ENCODE measurements at regions not wholly inside any gene's neighbourhood (a gene's known extent, or its start where the extent isn't known, plus 50 kb on each side); places are given as distances from the start of the nearest gene placed in this dataset.

GRCh38 chr3:67127254-67127653 lies 129.1 kb downstream of the KBTBD8 start:
- no TSS peak for BruUV-seq (replicated peaks)
- no peaks in the 10 kb centered on the region for H3K4me1 Mint-ChIP-seq (ENCODE audit: insufficient read depth, unreplicated experiment)
- H3K27ac Mint-ChIP-seq (ENCODE audit: low read depth, unreplicated experiment): no peak overlapping the region
- ChIA-PET CTCF (interaction anchor here (0.9 to 3.0 kb wide), 2 partner anchors 14 to 17 kb away, joined by 6 to 14 read pairs; no protein-coding TSS in a partner anchor), POLR2A (no interaction called here)
- intact Hi-C loops (cut with micrococcal nuclease): no loop called here
- no peak for TF ChIP-seq CTCF (IDR thresholded peaks at IDR 0.05; ENCODE audit: unreplicated experiment)
- no peak overlapping the region for H3K4me3 Mint-ChIP-seq (ENCODE audit: unreplicated experiment)
- H3K9me3 Mint-ChIP-seq (ENCODE audit: unreplicated experiment): no peaks in the 10 kb centered on the region
- no peak for DNase-seq (ENCODE audit: unreplicated experiment)
- H3K36me3 Mint-ChIP-seq (ENCODE audit: insufficient read depth, unreplicated experiment): no peaks in the 10 kb centered on the region
- H3K27me3 Mint-ChIP-seq (ENCODE audit: insufficient read depth, unreplicated experiment): no peaks in the 10 kb centered on the region

- Mint-ChIP-seq H3K36me3 (ENCODE audit: insufficient read depth, unreplicated experiment) (no peaks in the 10 kb centered on the region), H3K4me3 (ENCODE audit: unreplicated experiment) (no peak overlapping the region), H3K27me3 (ENCODE audit: insufficient read depth, unreplicated experiment) (no peaks in the 10 kb centered on the region), H3K9me3 (ENCODE audit: unreplicated experiment) (peaks cover 16% of the 10 kb centered on the region), H3K4me1 (ENCODE audit: insufficient read depth, unreplicated experiment) (no peaks in the 10 kb centered on the region), H3K27ac (ENCODE audit: low read depth, unreplicated experiment) (no peak overlapping the region)
- POLR2A ChIA-PET: no interaction called here
- no TSS peak for BruUV-seq (replicated peaks)
- intact Hi-C loops (cut with micrococcal nuclease): no loop called here
- TF ChIP-seq CTCF (IDR thresholded peaks at IDR 0.05; ENCODE audit: unreplicated experiment): no peak
- DNase-seq (ENCODE audit: unreplicated experiment): no peak
- CTCF ChIA-PET: interaction anchor here (0.6 kb wide), 1 partner anchor 1187 kb away, joined by 3 read pairs; no protein-coding TSS in a partner anchor
These were observed 144.3 kb downstream of the KBTBD8 start for GRCh38 chr3:67142432-67142831.

- CTCF ChIA-PET: no interaction called here
- BruUV-seq (replicated peaks): no TSS peak
- intact Hi-C loops (cut with micrococcal nuclease): no loop called here
These were observed 147.6 kb downstream of the KBTBD8 start for GRCh38 chr3:67145738-67146137.

GRCh38 chr3:67154429-67154828 lies 156.3 kb downstream of the KBTBD8 start:
- no peak overlapping the region for H3K4me3 Mint-ChIP-seq (ENCODE audit: unreplicated experiment)
- CTCF ChIA-PET: no interaction called here
- no TSS peak for BruUV-seq (replicated peaks)
- POLR2A ChIA-PET: no interaction called here
- H3K27ac Mint-ChIP-seq (ENCODE audit: low read depth, unreplicated experiment): no peak overlapping the region
- H3K4me1 Mint-ChIP-seq (ENCODE audit: insufficient read depth, unreplicated experiment): no peaks in the 10 kb centered on the region
- no peak for TF ChIP-seq CTCF (IDR thresholded peaks at IDR 0.05; ENCODE audit: unreplicated experiment)
- no peaks in the 10 kb centered on the region for H3K36me3 Mint-ChIP-seq (ENCODE audit: insufficient read depth, unreplicated experiment)
- peaks cover 18% of the 10 kb centered on the region for H3K9me3 Mint-ChIP-seq (ENCODE audit: unreplicated experiment)
- H3K27me3 Mint-ChIP-seq (ENCODE audit: insufficient read depth, unreplicated experiment): no peaks in the 10 kb centered on the region
- intact Hi-C loops (cut with micrococcal nuclease): no loop called here
- DNase-seq (ENCODE audit: unreplicated experiment): no peak

More at GRCh38 chr3:67145738-67146137, 147.6 kb downstream of the KBTBD8 start:
- H3K36me3 Mint-ChIP-seq (ENCODE audit: insufficient read depth, unreplicated experiment): no peaks in the 10 kb centered on the region
- H3K27ac Mint-ChIP-seq (ENCODE audit: low read depth, unreplicated experiment): no peak overlapping the region
- DNase-seq (ENCODE audit: unreplicated experiment): no peak
- no peak for TF ChIP-seq CTCF (IDR thresholded peaks at IDR 0.05; ENCODE audit: unreplicated experiment)
- no peaks in the 10 kb centered on the region for H3K27me3 Mint-ChIP-seq (ENCODE audit: insufficient read depth, unreplicated experiment)
- peaks cover 8% of the 10 kb centered on the region for H3K9me3 Mint-ChIP-seq (ENCODE audit: unreplicated experiment)
- POLR2A ChIA-PET: no interaction called here
- H3K4me1 Mint-ChIP-seq (ENCODE audit: insufficient read depth, unreplicated experiment): no peaks in the 10 kb centered on the region
- no peak overlapping the region for H3K4me3 Mint-ChIP-seq (ENCODE audit: unreplicated experiment)
